GM18867 (cell line): ENCODE measurements at regions not wholly inside any gene's neighbourhood (a gene's known extent, or its start where the extent isn't known, plus 50 kb on each side); places are given as distances from the start of the nearest gene placed in this dataset.
"Not testable (repeated sequence)": the region's sequence is repeated elsewhere in the genome, so short reads cannot be mapped to it uniquely, and the experiment has no call there.

Experiments
- ATAC-seq: cut with Tn5 transposase; IDR thresholded peaks from one replicate; pipeline ENCODE4 v1.9.1; 2021; ENCODE audit warnings: mild to moderate bottlenecking, moderate library complexity; ENCODE audit not compliant: unreplicated experiment

DNA sequence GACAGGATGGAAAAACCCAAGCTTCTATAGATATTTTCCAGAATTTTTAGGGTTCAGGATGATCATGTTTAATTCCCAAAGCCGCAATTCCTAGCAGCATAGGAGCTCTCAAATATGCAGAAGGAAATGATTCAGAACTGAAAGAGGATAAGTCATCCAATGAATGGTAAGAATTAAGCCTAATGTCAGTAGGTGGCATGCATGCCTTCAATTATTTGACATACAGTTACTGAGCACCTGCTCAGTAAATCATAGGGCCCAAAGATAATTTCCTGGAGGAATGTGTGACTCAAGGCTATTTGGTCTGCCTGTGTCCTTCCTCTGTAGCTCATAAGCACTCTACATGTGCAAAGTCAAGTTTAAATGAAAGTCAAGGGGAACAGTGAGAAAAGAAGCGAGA, 116.8 kb upstream of the SLC38A4 start:
- no peak for ATAC-seq

DNA sequence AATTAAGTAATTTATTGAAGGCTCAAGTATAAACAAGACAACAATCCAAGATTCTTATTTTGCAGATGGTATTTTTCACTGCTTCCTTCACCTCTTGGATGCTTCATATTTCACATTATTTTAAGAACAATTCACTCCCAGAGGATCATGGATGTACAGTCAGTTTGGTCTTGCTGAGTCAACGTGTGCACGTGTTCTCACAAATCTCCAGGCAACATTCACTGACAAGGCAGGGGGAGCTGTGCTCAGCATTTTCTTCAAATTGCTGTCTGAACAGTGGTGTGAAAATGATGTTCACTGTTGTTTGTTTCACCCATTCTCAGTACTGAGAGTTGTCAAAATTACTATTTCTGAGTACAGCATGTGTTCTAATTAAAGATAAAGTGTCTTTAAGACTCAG, 118.3 kb upstream of the SLC38A4 start:
- ATAC-seq, result no peak

DNA sequence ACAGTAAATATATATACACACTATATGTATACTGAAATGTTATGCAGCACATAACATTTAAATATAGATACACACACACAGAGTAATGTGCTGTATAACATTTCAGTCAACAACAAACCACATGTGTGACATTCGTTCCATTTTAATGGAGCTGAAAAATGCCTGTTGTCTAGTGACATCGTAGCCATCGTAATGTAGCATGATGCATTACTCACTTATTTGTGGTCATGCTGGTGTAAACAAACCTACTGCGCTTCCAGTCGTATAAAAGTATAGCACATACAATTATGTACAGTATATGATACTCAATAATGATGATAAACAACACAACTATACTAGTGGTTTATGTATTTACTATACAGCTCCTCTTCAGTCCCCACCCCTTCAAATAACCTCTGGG, 119.0 kb upstream of the SLC38A4 start:
- ATAC-seq, result no peak

DNA sequence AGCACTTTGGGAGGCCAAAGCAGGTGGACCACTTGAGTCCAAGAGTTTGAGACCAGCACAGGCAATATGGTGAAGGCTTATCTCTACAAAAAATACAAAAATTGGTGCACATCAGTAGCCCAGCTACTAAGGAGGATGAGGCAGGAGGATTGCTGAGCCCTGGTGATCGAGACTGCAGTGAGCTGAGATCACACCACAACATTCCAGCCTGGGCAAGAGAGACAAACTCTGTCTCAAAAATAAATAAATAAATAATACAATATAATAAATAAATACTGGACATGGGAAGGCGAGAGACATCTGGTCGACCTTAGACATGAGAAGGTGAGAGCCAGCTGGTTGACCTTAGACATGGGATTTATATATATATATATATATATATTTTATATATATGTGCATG, 119.8 kb upstream of the SLC38A4 start:
- no peak for ATAC-seq

DNA sequence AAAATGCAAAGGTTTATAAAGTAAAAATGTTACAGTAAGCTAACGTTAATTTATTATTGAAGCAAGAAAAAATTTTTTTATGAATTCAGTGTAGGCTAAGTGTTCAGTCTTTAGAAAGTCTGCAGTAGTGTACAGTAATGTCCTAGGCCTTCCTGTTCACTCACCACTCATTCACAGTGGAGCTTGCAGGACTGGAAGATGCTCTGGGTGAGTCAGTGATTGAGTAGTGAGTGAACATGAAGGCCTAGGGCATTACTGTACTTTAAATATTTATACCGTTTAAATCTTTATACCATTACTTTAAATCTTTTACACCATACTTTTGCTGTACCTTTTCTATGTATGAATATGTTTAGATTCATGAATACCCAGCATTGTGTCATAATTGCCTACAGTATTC, 120.3 kb upstream of the SLC38A4 start:
- no peak for ATAC-seq

DNA sequence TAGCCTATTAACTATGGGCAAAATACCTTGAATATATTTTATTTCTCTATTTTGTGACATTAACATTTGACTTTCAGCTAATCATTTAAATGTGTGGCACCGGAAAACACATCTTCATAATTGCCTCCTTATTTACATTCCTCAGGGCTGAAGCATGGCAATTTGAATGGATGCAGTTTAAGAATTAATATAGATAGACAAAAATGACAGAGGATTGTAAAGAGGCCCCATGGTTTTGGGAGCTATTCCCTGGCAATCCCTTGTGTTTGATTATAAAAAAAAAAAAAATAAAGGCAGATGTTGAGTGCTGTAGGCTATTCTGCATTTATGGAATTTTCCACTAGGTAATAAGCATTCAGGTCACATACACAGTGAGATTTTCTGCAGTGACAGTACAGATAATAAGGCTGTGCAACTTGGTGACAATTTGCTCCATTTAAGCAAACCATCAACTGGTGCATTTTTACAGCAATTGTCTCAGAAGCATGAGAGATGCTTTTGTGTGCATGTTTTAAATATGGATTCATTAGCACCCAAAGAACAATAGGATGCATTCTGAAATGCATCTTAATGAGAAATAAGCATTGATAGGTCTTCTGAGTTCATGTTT, 123.2 kb upstream of the SLC38A4 start:
- ATAC-seq, result no peak

DNA sequence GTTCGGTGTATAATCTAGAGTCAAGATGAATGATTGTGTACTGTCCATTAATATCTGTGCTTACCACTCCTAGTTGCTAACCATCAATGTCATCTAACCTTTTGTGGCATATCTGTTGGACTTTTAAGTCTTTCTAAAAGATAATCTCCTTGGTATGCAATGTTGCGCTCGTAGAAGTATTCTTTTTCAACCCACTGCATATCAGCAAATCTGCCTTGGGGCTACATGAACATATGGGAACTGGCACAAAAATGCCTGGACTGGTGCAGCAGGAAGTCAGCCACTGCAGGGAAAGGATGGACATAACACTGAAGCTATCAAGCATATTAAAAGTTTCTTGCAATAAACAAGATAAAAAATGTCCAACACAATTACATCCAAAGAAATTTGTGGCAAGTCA, 124.3 kb upstream of the SLC38A4 start:
- no peak for ATAC-seq

DNA sequence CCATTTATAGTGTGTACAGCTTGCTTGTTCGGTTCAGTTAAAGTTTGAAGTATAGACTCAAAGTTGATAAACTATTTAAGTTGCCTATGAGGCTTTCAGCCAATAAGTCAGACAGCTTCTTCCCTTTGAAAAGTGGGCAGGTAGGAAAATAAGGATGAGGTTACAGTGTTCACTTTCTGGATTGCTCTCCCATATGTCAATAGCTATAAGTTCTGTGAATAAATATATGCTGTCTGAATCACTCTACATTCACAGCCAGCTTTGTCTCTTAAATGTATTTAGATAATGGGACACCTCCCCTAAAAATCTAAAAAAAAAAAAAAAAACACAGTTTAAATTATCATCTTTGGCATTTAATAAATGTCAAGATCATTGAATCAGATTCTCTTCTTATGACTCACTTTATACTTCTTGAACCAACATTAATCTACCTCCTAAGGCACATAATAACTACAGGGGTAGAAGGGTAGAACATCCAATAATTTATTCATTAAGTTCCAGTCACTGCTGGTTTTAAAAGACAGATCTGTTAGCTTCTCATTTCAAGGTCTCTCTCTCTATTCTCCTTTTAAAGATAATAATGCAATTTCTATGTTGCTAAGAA, 126.4 kb upstream of the PCED1B start:
- ATAC-seq, result no peak

DNA sequence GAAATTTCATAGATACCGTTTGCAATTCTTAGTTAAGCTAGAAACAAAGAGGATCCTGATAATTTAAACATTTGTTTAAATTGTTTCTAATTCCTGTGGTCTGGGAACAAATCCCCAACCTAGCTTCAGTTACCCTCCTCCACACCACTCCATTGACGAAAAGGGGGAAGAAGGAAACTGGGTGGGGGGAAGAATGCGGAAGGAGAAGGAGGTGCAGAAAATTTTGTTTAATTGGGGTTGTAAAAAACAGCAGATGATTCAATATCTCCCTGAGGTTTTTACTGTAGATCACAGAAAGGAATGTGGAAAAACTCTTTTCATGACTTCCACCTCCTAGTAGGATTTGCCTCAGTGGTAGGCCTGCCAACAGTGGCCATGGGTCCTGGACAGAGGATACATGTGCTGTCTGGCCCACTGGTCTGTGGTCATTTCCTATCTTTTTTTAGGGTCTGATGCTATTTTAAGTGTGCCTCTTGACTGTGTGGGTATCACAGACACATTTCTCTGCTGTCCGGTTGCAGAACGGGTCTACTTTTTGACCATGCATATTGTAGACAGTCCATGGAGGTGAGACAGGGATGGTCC, 122.9 kb upstream of the PCED1B start:
- no peak for ATAC-seq

DNA sequence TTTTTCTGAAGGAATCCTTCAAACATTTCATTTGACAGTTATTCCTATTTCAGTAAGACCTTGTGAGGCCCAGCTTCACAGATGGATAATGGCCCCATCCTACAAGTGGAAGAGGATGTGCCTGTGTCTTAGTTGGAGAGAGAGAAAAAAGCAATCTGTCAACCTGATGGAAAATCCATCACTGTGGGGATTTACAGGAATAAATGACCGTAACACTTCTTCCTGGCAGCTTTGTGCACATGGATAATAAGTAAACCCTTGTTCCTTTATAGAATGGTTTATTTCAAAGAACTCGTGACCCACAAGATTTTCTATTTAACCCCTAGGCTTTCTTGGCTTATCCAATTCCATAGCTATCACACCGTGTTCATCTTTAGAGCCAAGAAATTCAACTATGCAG, 121.4 kb upstream of the PCED1B start:
- no peak for ATAC-seq

DNA sequence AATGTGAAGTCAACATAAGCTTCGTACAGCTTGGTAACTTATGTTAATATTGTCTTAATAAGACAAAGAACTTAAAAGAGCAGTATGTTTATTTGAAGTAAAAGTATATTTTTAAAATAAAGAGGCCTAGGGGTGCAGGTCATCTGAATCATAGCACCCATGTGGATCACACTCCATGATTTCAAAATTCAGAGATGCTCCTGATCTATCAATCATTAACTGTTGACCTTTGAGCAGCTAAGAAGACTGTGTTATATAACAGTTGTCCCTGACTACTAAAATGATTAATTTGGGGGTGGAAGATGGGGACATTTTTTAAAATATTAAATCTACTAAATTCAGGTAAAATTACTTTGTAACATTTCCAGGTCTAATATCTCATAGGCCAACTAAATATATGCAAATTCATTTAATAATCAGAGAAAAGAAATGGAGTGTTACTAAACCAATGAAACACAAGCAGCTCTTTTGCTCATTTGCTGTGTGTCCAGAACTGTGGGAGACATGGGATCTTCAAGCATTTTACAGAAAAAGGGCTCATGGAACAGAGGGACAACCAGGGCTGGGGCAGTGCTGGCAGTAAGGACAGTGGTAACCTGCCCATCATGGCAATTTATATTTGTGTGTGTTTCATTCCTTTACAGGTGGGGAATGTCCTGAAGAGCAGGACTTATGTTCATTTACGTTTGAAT, 120.7 kb upstream of the PCED1B start:
- ATAC-seq, result no peak

DNA sequence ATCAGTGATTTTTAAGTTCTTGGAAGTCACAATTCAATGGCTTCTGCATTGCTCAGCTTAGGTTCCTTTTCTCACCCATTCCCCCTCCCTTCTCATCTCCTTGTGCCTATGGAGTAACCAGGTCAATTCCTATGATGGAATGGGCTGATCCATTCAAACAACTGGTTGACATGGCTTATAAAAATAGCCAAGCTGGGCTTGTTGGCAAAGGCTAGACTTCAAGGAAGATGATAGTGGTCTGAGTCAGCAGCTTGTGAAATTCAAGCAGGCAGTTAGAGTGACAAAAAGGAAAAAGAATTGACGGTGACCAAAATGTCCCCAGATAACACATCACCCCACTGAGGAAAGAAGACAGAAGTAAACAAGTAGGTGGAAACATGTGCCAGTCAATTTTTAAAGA, 119.9 kb upstream of the PCED1B start:
- ATAC-seq, result no peak

DNA sequence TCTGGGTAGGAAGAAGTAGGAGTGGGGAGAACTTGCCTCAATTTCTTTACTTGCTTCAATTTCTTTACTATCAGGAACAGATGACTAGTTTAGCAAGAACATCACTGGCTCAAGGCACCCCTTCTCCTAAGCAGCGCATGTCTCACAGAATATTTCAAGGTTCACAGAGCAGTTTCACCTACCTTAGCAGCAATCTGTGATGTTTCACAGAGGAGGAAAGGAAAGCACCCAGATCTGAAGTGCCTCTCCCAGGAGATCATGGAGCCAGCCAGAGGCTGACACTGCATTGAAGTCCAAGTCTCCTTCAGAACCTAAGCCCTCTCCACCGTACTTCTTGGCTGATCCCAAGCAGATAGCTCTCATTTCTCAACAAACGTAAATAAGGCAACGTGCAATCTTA, 118.7 kb upstream of the PCED1B start:
- no peak for ATAC-seq

DNA sequence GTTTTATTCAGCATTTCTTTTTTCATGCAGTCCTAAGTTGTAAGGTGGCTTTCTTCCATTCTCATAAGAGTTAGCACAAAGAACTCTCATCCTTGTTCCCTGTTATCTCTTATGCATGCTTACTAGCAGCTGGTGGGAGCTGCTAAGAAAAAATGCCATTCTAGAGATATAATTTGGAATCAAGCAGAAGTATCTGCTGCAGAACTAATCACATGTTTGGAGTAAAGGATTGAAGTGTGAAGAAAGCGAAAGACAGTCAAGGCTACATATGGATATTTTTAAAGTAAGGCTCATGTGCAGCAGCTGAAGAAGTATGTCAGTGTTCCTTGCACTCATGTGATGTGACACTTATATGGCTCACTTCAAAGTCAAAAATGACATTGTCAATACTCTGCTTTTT, 116.2 kb upstream of the PCED1B start:
- ATAC-seq, result no peak

DNA sequence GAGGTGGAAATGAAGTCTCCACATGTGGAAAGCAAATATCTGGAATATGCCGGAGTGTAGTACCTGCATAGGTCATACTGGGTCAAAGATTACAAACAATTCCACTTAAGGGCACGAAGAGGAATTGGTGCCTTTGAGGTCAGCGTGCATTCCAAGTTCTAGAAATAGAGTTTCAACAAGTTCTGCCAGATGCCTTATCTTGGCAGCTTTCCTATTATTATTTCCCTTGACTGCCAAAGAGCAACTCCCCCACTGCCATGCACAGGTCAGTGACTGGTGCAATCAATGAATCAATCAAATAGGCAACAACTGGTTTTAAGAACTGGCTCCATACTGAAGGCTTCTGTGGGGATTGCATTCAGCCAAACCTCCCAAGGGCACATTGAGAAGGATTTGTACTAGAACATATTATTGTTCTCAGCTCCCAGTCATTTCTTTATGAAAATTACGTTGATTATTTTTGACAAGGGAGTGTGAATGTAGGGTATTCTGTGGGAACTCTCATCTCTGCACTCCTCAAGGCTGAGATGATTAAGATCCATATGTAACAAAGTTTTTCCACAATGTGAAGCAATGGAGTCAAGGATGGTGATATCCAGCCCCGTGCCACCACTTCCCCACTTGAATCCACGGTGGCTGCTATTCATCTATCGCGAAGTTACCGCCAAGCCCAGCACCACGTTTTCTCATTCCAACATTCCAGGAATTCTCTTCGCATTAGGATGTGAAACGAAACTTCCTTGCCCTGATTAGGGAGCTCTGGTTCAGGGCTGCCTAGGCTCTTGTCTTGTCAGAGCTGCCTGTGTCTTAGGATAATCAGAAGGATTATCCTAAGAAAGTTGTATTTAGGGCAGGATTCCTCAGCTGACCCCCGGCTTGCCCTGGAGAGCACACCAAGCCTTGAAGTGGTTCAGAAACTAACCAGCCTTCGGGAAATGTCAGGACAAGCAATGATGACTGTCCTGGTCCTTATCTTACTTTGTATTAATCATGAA, 115.1 kb upstream of the PCED1B start:
- ATAC-seq, result no peak

DNA sequence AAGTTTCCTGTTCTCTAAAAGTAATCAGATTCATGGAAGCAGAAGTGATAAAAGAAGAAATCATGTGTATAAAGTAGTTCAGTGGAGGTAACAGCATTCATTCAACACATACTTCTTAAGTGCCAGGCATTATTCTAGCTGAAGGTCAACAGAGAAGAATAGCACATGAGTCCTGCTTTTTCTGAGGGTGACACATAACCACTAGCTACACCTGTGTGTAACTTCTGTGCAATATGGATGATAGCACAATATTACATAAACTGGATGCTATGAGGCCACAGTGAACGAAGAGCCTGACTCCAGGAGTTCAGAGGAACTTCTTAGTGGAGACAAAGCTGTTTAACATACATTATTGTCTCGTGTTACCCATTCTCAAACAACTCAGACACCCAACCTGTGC, 114.3 kb upstream of the PCED1B start:
- ATAC-seq, result no peak

DNA sequence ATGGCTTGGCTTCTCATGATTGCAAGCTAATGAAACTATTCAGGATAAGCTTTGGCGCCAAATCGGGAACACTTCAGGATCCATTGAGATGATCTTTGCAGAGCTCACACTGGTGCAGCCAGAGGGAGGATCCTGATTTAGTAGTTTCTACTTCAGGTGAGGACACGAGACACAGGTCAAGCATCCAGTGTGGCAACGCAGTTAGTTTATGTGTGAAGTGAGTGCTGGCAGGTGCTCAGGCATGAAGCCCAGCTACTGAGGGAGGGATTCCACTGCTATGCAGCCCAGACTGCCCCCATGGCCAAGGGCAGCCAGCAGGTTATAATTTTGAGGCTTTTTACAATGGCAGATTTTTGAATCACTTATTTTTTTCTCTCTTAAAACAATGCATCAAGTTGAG, 113.5 kb upstream of the PCED1B start:
- no peak for ATAC-seq

DNA sequence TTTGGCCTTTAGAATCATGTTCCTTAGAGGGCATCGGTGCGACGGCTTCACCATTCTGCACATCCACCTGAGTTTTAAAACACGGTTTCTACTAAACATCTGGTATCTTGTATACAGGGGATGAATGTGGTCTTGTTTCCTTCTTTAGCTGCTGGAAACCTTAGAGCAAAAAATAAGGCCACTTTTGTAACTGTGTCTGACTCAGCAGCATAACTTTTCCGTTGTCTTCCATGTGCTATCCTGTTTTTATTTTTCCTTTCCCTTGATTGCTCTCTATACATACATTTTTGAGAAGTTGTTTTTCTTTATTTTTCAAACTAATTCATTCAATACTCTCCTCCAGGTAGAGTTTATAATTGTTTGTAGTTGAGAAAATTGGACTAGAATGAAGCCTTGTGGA, 108.8 kb upstream of the PCED1B start:
- no peak for ATAC-seq

DNA sequence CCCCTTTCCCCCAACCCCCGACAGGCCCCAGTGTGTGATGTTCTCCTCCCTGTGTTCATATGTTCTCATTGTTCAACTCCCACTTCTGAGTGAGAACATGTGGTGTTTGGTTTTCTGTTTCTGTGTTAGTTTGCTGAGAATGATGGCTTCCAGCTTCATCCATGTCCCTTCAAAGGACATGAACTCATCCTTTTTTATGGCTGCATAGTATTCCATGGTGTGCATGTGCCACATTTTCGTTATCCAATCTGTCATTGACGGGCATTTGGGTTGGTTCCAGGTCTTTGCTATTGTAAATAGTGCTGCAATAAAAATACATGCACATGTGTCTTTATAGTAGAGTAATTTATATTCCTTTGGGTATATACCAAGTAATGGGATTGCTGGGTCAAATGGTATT, 105.5 kb upstream of the PCED1B start:
- ATAC-seq, result not testable (repeated sequence)

DNA sequence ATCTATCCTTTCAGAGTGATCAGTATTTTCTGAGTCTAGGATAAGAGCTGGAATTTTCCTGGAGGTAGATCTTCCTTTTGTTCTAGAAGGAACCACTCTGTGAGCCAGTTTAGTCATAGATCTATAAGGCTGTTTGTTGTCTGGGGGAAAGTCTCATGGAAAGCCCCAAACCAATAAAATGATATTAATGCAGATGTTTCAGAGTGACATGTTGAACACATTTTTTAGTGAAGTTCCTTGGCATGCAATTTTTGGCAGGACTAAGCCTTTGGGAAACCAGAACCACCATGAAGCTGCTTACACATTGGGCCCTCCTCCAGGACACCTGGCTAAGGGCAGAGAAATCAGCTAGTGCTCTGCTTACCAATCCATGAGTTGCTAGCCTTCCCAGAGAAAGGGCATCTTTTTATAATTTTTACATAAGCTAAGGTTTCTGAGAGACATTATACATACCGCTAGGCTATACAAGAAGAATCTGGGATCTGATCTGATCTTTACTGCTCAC, 101.5 kb upstream of the PCED1B start:
- ATAC-seq, result no peak

DNA sequence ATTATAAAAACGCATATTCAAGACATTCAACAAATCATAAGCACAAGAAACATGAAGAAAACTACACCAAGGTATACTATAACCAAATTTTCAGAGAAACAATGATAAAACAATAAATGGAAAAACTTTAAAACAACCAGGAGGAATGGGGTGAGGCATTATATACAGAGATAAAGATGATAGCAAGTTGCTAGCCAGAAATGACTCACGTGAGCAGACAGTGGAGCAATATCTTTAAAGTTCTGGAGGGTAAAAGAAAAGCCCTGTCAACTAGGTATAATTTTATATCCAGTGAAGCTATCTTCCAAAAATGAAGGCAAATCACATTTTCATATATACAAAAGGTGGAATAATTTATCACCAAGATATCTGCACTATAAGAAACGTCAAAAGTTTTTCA, 97.8 kb upstream of the PCED1B start:
- ATAC-seq, result no peak
